HG03025 (cell line): ENCODE measurements at regions not wholly inside any gene's neighbourhood (a gene's known extent, or its start where the extent isn't known, plus 50 kb on each side); places are given as distances from the start of the nearest gene placed in this dataset.
"Not testable (repeated sequence)": the region's sequence is repeated elsewhere in the genome, so short reads cannot be mapped to it uniquely, and the experiment has no call there.

ENCODE experiments used
- ATAC-seq: cut with Tn5 transposase; IDR thresholded peaks from one replicate; pipeline ENCODE4 v1.9.1; 2021; ENCODE audit warnings: mild to moderate bottlenecking, moderate library complexity; ENCODE audit not compliant: unreplicated experiment, low FRiP score

DNA sequence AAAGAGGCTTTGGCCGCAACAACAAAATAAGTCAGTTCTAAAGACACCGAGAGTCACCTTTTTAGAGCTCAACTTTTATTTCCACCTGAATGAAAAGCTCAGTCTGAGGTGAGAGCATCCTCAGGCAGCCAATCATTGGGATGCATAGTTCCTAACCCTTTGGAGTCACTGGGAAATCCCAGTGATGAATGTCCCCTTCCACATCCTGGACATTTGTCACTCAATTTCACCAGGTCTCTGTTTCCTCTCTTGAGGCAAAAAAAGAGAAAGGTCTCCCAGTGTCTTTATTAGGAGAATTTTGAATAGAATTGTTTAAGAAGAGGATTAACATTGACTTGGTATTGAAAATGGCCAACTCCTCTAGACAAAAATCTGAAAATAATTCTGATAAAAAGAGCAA is 137.5 kb upstream of the SPRED1 start:
- ATAC-seq, result no peak

DNA sequence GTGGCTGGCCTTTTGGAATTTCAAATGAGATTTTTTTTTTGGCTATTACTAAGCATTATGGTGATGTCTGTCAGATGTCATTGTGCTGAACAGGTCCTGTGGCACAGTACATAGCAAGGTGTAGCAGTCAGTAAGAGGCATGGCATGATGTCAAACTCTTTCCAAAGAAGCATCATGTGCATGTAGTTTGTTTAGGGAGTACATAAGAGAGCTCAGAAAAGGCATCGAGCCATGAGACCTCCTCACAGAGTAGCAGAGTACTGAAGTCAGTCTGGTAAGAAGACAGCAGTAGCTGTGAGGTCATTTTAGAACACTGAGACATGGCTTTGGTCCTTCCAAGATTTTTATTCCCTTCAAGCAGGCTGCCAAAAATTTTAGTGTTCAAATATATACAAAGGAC is 134.9 kb upstream of the SPRED1 start:
- no peak for ATAC-seq

DNA sequence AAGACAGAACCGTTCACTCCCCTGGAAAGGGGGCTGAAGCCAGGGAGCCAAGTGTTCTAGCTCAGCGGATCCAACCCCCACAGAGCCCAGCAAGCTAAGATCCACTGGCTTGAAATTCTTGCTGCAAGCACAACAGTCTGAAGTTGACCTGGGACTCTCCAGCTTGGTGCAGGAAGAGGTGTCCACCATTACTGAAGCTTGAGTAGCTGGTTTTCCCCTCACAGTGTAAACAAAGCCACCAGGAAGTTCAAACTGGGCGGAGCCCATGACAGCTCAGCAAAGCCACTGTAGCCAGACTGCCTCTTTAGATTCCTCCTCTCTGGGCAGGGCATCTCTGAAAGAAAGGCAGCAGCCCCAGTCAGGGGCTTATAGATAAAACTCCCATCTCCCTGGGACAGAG is 132.8 kb upstream of the SPRED1 start:
- ATAC-seq, result not testable (repeated sequence)

DNA sequence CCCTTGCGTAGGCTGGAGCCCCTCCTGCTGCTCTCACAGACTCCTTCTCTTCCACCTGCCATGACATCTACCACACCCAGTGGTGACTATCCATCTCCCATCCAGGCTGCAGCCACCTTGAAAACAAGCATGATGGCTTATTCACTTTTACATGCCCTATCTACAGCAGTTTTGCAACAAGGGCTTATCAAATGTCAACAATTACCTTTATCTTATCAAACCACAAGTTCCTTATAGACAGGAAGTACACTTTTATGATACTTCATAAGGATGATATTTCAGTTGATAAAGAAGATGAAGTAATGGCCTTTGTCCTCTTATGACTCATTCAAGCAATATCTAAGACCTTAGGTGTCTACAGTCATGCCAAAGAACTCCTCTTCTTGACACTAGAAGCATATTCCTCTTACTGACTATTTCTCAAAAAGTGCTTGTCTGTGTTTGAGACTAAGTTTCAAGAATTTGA is 125.3 kb upstream of the SPRED1 start:
- ATAC-seq, result no peak

DNA sequence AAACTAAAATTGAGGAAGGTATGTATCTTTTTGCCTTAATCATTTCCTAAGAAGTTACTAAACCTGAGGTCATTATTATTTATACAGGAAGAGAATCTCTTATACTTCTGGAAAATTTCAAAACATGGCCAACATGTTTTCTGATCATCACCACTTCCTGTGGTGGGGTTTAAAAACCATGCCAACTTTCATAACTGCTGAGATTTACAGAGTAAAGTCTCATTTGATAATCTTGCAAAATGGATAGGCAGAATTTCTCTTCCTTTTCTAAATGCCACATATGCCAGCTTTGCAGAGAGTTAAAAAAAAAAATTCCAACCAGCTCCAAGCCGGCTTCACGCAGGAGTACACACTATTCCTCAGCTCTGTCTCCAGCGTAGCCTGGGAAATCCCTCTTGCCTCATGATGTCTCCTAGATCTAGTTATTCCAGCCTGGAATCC is 124.3 kb upstream of the SPRED1 start:
- ATAC-seq, result no peak

DNA sequence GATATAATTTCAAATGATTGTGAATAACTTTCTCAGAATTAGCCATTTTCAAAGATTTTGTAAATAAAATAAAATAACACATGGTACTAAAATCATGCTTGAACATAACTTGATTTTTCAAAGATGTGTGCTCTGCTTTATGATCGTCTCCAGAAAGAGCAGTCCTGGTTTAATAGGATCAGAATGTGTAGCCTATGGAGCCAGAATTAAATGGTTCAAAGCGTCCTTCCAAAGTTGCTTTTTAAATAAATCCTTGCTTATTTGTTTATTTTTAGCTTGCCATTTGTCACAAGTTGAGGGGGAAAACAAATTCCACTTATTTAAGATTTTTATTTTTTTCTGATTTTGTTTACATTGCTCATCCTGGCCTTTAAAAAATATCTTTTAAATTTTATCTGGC is 123.7 kb upstream of the SPRED1 start:
- no peak for ATAC-seq

DNA sequence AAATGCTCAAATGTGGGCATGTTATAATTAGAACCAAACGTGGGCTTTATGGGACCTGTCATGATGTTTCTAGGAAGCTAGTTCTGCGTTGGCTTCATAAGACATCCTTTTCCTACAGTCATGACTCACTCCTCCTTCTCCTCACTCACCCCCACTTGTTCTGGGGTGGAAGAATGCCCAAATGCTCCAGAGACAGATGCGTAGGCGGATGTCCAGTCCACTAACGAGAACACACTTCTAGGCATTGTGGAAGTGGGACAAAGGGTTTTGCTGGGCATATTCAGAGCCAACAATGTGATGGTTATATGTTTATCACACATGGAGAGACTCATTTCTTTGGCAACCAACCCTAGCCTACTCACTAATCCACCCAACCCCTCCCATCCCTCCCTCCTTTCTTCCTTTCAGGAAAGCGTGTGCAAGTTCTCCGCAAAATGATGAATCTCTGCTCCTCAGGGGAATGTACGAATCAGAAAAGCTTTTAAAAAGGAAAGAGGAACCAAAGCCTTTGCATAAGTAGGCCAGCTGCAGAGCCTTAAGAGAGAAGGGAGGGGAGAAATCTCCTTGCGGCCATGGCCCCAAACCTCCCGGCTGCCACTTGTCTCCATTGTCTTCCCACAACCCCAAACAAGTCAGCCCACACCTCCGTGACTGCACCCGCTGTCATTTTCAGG is 123.0 kb upstream of the SPRED1 start:
- peak; percentile 66 for ATAC-seq

DNA sequence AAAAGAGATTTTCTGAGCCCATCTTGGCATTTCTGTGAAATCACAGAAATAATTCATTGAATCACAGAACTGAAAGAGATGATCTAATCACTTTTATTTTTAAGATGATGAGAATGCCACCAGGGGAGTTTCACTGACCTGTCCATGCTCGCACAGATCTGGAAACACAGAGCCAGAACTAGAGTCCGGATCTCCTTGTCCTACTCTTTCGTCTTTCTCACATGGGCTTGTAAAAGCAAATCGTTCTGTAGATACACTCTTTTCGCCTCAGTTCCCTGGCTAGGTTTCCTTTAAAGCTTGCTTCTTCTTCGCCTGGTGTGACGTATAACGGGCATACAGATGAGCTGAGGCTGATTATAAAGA is 122.5 kb upstream of the SPRED1 start:
- peak; percentile 22 for ATAC-seq

DNA sequence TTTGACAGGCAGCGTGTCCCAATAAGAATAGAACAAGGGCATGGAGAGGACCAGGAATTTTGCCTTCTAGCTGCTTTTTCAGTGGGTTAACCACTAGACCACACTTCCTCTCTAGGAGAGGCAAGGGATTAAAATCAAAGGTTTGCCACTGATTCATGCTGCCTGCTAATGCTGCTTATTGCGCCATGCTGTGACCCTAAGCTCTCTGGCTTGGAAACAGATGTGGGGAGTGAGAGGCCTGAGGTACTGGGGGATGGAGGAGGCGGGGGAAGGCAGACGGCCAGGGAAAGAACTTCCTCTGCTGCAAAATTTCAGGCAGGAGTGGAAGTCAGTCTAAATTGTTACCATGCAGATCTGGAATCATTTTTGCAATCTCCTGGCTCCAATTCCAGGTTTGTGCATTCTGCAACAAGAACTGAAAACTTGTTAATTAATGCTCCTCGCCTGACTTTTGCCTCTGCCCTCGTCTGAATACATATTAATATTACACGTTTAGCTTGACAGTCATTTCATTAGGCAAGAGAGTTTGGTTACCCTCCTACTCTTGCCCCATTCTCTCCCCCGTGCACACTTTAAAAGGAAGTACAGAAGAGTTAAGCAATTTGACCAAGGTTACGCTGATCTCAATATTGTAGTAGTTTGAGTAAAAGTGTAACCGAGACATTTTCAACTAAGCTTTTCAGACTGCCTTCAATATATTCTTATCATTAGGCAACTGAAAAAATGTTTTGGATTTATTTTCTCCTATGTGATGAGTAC is 121.7 kb upstream of the SPRED1 start:
- ATAC-seq, result no peak

DNA sequence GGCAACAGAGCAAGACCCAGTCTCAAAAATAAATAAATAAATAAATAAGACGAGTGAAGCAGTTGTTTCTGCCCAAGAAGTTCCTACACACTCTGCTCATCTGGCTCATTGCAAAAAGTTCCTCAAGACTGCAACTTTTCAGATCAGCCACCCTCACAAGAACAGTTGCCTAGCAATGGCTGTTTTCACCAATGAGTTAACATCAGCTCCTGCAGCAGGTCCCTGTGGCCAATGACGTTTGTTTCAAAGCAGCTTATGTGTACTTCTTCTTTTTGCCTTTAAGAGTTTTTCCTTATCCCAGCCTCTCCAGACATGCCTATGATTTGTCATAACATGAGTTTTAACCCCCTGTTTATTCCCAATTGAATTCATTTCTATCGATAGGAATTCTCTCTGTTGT is 118.4 kb upstream of the SPRED1 start:
- ATAC-seq, result no peak

DNA sequence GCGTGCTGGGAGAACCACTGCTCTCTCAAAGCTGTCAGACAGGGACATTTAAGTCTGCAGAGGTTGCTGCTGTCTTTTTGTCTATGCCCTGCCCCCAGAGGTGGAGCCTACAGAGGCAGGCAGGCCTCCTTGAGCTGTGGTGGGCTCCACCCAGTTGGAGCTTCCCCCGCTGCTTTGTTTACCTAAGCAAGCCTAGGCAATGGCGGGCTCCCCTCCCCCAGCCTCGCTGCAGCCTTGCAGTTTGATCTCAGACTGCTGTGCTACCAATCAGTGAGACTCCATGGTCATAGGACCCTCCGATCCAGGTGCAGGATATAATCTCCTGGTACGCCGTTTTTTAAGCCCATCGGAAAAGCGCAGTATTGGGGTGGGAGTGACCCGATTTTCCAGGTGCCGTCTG is 110.4 kb upstream of the SPRED1 start:
- ATAC-seq, result not testable (repeated sequence)

DNA sequence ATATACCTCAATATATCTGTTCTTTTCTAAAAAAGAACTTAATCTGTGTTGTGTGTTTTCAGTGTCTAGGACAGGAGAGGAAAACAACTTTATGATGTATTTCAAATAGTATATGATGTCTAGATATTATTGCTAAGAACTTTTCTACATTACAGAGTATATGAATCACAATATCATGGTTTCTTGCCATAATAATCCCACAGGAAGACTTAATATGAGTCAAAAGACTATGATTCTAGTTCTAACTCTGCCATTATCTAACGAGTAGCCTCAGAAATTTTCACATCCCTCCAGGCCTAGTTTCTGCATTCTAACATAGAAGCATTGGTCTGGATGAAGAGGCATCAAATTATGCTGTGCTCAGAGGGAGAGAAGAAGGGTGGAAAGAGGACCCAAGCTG is 107.7 kb upstream of the SPRED1 start:
- ATAC-seq, result no peak

DNA sequence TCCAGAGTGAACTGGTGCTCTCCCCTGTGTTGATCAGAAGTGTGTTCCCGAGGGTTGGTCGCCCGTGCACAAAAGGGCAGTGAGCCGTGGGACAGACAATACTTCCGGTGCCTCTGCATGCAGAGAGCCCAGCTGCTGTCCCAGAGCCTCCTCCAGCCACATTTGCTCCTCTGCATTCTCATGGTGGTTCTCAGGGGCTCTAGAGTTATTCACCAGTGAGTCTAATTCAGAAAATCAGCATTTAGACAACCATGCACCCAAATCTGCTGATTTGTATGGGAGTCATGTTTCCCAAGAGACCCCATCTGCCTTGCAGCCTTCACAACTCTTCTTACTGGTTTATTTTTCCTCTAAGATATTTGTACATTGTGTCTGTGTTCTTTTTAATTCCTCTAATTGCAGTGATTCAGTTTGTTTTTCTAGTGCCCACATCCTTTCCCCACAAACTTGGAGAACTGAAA is 107.0 kb upstream of the SPRED1 start:
- no peak for ATAC-seq

DNA sequence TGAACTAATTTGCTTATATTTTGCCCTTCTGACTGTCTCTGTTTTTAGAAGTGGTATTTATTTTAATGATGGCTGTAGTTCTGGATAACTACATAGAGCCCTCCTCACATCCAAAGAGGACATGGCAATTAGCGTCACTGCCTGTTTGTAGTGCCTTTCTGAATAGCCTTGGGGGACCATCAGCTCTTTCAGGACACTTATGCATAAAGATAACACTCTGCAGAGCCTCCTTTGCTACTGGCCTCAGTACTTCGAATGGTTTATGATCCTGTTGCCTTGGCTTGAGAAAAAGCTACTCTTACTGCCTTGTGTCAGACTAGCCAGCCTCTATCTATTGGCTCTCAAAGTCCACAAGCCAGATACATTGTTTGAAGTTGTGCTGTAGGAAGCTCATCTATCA is 105.4 kb upstream of the SPRED1 start:
- no peak for ATAC-seq

DNA sequence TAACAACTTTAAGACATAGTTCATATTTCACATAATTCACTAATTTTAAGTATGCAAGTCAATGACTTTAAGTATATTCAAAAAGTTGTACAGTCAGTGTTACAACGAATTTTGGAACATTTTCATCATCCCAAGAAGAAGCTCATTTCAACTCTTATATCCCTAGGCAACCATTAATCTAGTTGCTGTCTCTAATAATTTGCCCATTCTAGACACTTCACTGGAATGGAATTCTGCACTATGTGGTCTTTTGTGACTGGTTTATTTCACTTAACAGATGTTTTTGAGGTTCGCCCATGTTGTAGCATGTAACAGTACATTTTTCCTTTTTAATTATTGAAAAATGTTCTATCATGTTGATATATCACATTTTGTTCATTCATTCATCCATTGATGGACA is 104.2 kb upstream of the SPRED1 start:
- ATAC-seq, result no peak

DNA sequence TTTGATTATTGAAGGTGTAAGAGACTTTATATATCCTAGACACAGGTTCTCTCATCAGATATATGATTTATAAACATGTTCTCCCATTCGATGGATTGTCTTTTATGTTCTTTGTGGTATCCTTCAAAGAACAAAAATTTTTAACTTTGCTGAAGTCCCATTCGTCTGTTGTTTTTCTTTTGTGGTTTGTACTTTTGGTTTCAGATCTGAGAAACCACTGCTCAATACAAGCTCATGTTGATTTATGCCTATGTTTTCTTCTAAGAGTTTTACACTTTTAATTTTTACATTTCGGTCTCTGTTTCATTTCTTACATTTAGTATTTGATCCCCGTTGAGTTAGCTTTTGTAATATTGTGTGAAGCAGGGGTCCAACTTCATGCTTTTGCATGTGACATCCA is 103.3 kb upstream of the SPRED1 start:
- ATAC-seq, result no peak

DNA sequence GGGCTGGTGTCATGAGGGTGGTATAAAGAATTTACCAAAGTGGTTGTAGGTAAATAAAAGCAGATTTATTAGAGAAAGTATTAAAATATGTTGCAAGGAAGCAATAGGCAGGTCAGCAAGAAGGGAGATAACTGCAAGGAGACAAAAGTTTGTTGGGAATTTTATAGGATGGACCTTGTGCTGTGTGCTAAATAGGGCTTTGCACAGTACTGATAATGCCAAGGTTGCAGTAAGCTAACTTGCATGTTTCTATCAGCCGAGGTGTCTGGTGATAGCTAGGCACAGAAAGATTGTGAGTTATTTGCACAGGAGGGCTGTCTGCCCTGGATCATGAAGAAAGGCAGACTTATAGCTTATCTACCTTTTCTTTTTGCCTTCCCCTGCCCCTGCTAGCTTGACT is 102.5 kb upstream of the SPRED1 start:
- no peak for ATAC-seq

DNA sequence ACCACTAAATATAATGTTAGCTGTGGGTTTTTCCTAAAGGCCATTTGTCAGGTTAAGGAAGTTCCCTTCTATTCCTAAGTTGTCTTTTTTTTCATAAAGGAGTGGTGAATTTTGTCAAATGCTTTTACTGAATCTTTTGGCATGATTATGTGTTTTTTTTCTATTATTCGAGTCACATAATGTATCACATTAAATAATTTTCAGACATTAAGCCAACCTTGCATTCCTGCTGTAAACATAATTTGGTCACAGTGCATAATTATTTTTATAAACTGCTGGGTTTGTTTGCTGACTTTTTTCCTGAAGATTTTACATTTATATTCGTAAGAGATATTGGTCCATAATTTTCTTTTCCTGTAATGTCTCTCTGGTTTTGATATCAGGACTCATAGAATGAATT is 101.8 kb upstream of the SPRED1 start:
- ATAC-seq, result no peak

DNA sequence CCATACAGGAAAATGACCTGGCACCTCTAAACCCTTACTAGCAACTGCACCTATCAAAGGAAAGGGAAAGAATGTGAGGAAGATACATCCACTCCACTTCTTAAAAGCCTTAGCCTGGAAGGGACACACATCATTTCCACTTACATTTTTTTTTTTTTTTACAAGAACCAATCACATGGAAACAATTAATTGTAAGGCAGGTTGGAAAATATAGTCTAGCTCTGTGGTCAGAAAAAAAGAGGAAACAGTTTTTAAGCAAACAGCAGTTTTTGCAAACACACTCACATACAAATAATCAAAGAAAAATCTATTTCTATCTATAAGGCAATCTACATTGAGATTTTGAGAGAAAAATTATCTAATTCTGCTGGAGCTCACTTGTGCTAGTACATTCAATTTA is 98.9 kb upstream of the SPRED1 start:
- no peak for ATAC-seq

DNA sequence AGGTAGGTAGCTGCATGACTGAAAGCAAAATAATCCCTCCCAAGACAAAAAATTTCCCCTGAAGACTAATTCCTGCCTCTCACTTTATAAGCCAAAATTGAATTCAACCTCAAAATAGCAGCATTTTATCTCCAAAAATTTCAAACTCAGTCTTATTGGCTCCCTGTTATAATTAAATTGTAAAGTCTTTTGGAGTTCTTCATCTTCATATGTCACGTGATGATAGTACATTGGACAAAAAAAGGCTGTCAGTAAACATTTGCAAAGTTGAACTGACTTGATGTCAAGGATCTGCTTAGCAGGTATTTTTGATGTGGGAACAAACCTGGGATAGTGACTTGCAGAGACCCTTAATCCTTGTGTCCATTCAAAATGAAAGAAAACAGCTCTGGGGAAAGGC is 98.4 kb upstream of the SPRED1 start:
- ATAC-seq, result no peak

DNA sequence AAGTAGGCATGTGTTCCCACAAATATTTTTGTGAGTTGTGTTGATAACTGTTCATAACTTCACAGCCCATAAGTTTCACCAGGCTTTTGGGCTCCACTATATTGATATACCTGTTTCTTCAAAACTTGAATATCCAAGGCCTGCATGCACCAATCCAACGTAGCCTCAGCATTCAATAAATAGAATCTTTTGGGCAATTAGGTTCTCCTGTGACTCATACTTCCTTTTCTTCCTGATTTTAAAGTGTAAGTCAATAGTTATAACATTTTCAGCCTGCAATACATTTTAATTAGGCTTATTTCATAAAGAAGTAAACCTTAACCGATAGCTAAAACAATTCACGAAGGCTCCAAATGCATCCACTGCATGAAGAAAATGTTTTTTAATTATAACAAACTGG is 97.8 kb upstream of the SPRED1 start:
- no peak for ATAC-seq

DNA sequence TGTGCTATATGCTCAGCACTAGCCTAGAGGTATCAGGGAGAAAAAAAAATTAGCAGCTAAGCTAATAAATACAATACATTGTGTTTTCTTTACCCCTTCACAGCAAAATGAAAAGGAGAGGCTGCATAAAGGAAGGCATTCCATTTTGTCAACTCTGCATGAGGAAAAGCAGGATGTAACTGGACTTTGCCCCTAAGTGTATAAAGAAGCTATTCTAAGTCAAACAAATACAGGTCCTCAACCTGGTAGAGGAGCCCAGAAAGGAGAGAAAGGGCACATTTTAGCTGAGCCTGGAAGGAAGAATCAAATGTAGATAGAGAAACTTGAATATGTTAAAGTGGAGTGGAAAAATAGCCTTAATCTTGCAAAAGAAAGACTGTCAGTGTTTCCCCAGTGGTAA is 89.0 kb upstream of the SPRED1 start:
- ATAC-seq, result no peak
